K562 (cell line): ENCODE measurements at regions not wholly inside any gene's neighbourhood (a gene's known extent, or its start where the extent isn't known, plus 50 kb on each side); places are given as distances from the start of the nearest gene placed in this dataset.

Experiments used
- ATAC-seq: fragments of 200-7000 bp; cut with Tn5 transposase; 3 replicates; pipeline ENCODE4 v1.9.1; 2020; ENCODE audit warnings: moderate library complexity
- BruUV-seq: library from RNA; stranded (reverse); fragments of 400-500 nt; replicated peaks from 2 replicates; lab custom pipeline; 2021; lab: Mats Ljungman, UMichigan
- CTCF ChIA-PET: fragments of 300-600 bp; formaldehyde crosslinking; extraction: SDS; loops from one replicate; lab custom pipeline; 2021; ENCODE audit warnings: low intra/inter-chr PET ratio; lab: Yijun Ruan, JAX
- POLR2A ChIA-PET: fragments of 300-600, 350-650 bp; sonication (Branson Sonifier 250); formaldehyde crosslinking; extraction: SDS; loops from one replicate; lab custom pipeline; 2021; ENCODE audit warnings: antibody characterized with exemption, inconsistent platforms; lab: Yijun Ruan, JAX
- DNase-seq, 4 experiments: peaks; one replicate each; pipeline versions ENCODE4 v3.0.0 to v3.0.0-alpha.2; 2011 to 2018; ENCODE audit warnings: low spot score in 3 of 4, mixed read lengths in 3 of 4; ENCODE audit errors: extremely low read depth in 1 of 4
- FAIRE-seq: peaks from 2 replicates; lab custom pipeline; 2011; peaks lifted over from hg19 to GRCh38; lab: Jason Lieb, UNC
- H2AFZ ChIP-seq: 2 replicates; pipeline ENCODE4 v1.6.0; 2011; ENCODE audit warnings: low read depth, low read length, control low read depth, inconsistent platforms
- H3K27ac ChIP-seq: fragments of 200-600 bp; 3 replicates; pipeline ENCODE4 v1.8.0; 2011; ENCODE audit warnings: low read depth, mild to moderate bottlenecking, control low read depth, inconsistent platforms, low read length, moderate library complexity, mixed read lengths; ENCODE audit errors: extremely low read depth
- H3K27me3 ChIP-seq, 2 experiments: fragments of 300-600 bp in 1 of 2; 2 replicates in 1 of 2; 3 replicates in 1 of 2; pipeline versions ENCODE4 v1.6.0 to v1.8.0; 2011; ENCODE audit warnings: inconsistent platforms in 2 of 2, low read length in 2 of 2, mild to moderate bottlenecking in 1 of 2, mixed read lengths in 1 of 2, moderate library complexity in 1 of 2; ENCODE audit not compliant: control insufficient read depth in 2 of 2, insufficient read depth in 2 of 2
- H3K36me3 ChIP-seq: fragments of 300-600 bp; 3 replicates; pipeline ENCODE4 v1.8.0; 2011; ENCODE audit warnings: mild to moderate bottlenecking, low read length, inconsistent platforms; ENCODE audit not compliant: control insufficient read depth, insufficient read depth
- H3K4me1 ChIP-seq, 2 experiments: fragments of 200-600 bp in 1 of 2; replicated peaks in 1 of 2; 2 replicates in 1 of 2; 3 replicates in 1 of 2; pipeline versions ENCODE4 v1.5.1 to v1.8.0; 2011; ENCODE audit warnings: inconsistent platforms in 2 of 2, low read length in 2 of 2, mild to moderate bottlenecking in 1 of 2, mixed read lengths in 1 of 2, moderate library complexity in 1 of 2; ENCODE audit not compliant: control insufficient read depth in 2 of 2, insufficient read depth in 2 of 2
- H3K4me2 ChIP-seq: 2 replicates; pipeline ENCODE4 v1.6.1; 2011; ENCODE audit warnings: low read length, control low read depth, inconsistent platforms, mixed read lengths; ENCODE audit not compliant: insufficient read depth
- H3K4me3 ChIP-seq: fragments of 200-600 bp; sonication (generic), shearing (Covaris generic); 2 replicates; pipeline ENCODE4 v1.5.1; 2016; ENCODE audit warnings: control low read depth, inconsistent platforms
- H3K79me2 ChIP-seq: fragments of 200-600 bp; 3 replicates; pipeline ENCODE4 v1.8.0; 2011; ENCODE audit warnings: low read length, inconsistent platforms; ENCODE audit not compliant: control insufficient read depth, insufficient read depth
- H3K9ac ChIP-seq, 2 experiments: 2 replicates each; pipeline versions ENCODE4 v1.6.0 to v1.6.1; 2011; ENCODE audit warnings: low read depth in 2 of 2, low read length in 2 of 2, control low read depth in 1 of 2, inconsistent platforms in 1 of 2, mild to moderate bottlenecking in 1 of 2, mixed read lengths in 1 of 2; ENCODE audit not compliant: insufficient read depth in 1 of 2
- H3K9me1 ChIP-seq: one replicate; pipeline ENCODE4 v1.6.0; 2011; ENCODE audit warnings: inconsistent platforms, mild to moderate bottlenecking, low read length, moderate library complexity; ENCODE audit not compliant: control insufficient read depth, insufficient read depth
- H3K9me3 ChIP-seq: replicated peaks from 2 replicates; pipeline ENCODE4 v1.5.1; 2011; ENCODE audit warnings: low read depth, low read length, inconsistent platforms; ENCODE audit not compliant: control insufficient read depth, insufficient read depth
- H4K20me1 ChIP-seq: replicated peaks from 2 replicates; pipeline ENCODE4 v1.6.1; 2011; ENCODE audit warnings: low read length, inconsistent platforms, mixed read lengths; ENCODE audit not compliant: control insufficient read depth, insufficient read depth
- DDX20 ChIP-seq: fragments of 450-650 bp; IDR thresholded peaks from 2 replicates; pipeline ENCODE4 v1.6.1; 2016; ENCODE audit warnings: missing genetic modification characterization, low read depth, mild to moderate bottlenecking, missing compliant biosample characterization, moderate library complexity
- DPF2 ChIP-seq: fragments of 450-650 bp; IDR thresholded peaks from 2 replicates; pipeline ENCODE4 v1.6.1; 2016
- ETV6 ChIP-seq, 3 experiments: fragments of 150-350 bp in 1 of 3; sonication (generic) in 1 of 3; formaldehyde crosslinking in 1 of 3; IDR thresholded peaks; 2 replicates each; pipeline versions ENCODE4 v1.6.1 to v1.8.0; 2014 to 2022; ENCODE audit warnings: borderline replicate concordance in 2 of 3, low read depth in 2 of 3, antibody characterized with exemption in 1 of 3, low read length in 1 of 3, mild to moderate bottlenecking in 1 of 3, missing genetic modification reagents in 1 of 3
- HCFC1 ChIP-seq: IDR thresholded peaks from 2 replicates; pipeline ENCODE4 v1.6.1; 2012; ENCODE audit warnings: low read depth, low read length, improper control_type of control experiment
- NCOA1 ChIP-seq: fragments of 450-650 bp; IDR thresholded peaks from 2 replicates; pipeline ENCODE4 v1.6.1; 2016; ENCODE audit warnings: low read depth
- NFE2L1 ChIP-seq: fragments of 450-650 bp; IDR thresholded peaks from 2 replicates; pipeline ENCODE4 v1.6.1; 2016; ENCODE audit warnings: missing genetic modification characterization, low read depth, mild to moderate bottlenecking, missing compliant biosample characterization, moderate library complexity, borderline replicate concordance
- RBM39 ChIP-seq: fragments of 200-400 bp; formaldehyde crosslinking; optimal IDR thresholded peaks from 2 replicates; pipeline ENCODE3; 2018; ENCODE audit warnings: low read depth, low read length
- SMAD3 ChIP-seq: fragments of 450-650 bp; formaldehyde crosslinking; conservative IDR thresholded peaks from 2 replicates; pipeline ENCODE4 v1.4.0; 2020; ENCODE audit warnings: mild to moderate bottlenecking
- U2AF1 ChIP-seq: fragments of 200-400 bp; formaldehyde crosslinking; optimal IDR thresholded peaks from 2 replicates; pipeline ENCODE3; 2017; ENCODE audit warnings: mild to moderate bottlenecking, low read depth, low read length, moderate library complexity
- ZBTB12 ChIP-seq: fragments of 250-450 bp; sonication (Bioruptor Pico); IDR thresholded peaks from 2 replicates; pipeline ENCODE4 v1.4.0; 2020
- ZNF140 ChIP-seq: fragments of 250-450 bp; sonication (Bioruptor Pico); IDR thresholded peaks from 2 replicates; pipeline ENCODE4 v1.8.0; 2021; ENCODE audit warnings: moderate library complexity, mild to moderate bottlenecking, inconsistent platforms
- ZNF512 ChIP-seq: IDR thresholded peaks from 2 replicates; pipeline ENCODE4 v1.6.1; 2016; ENCODE audit warnings: missing genetic modification characterization, missing compliant biosample characterization
- ZNF561 ChIP-seq: fragments of 450-650 bp; formaldehyde crosslinking; conservative IDR thresholded peaks from 2 replicates; pipeline ENCODE4 v1.4.0; 2020; ENCODE audit warnings: mild to moderate bottlenecking, moderate library complexity
- ZNF695 ChIP-seq: fragments of 450-650 bp; formaldehyde crosslinking; IDR thresholded peaks from 2 replicates; pipeline ENCODE4 v1.4.0; 2020; ENCODE audit warnings: mild to moderate bottlenecking, moderate library complexity
- ZNF766 ChIP-seq: fragments of 200-800 bp; sonication (Bioruptor generic); conservative IDR thresholded peaks from 2 replicates; pipeline ENCODE4 v1.6.1; 2016; ENCODE audit warnings: missing genetic modification characterization, missing compliant biosample characterization
- WGBS: fragments of 100-300 bp; shearing (Covaris generic); methylation state at CpG from one replicate; pipeline ENCODE4 v1.1.6; 2016; ENCODE audit warnings: low coverage, mixed read lengths; ENCODE audit not compliant: insufficient coverage; ENCODE audit errors: missing lambda C conversion rate; 5-methylcytosine and 5-hydroxymethylcytosine counted together
- in situ Hi-C: fragments of 300-500 bp; cut with MboI; formaldehyde crosslinking; loops from 4 replicates; pipeline ENCODE4 v1.15.0; 2018; ENCODE audit warnings: inconsistent platforms, mixed read lengths
- intact Hi-C: fragments of 100-400 bp; cut with micrococcal nuclease; formaldehyde crosslinking; loops from 2 replicates; pipeline ENCODE4 v1.14.2; 2022
- TF ChIP-seq, protein P1 (sequence below): fragments of 250-450 bp; sonication (Bioruptor Pico); IDR thresholded peaks from 2 replicates; pipeline ENCODE4 v1.5.0; 2021
- TF ChIP-seq, protein P2 (sequence below): fragments of 200-400 bp; formaldehyde crosslinking; IDR thresholded peaks from 2 replicates; pipeline ENCODE4 v1.6.1; 2017; ENCODE audit warnings: mild to moderate bottlenecking, low read depth, low read length, moderate library complexity

DNA sequence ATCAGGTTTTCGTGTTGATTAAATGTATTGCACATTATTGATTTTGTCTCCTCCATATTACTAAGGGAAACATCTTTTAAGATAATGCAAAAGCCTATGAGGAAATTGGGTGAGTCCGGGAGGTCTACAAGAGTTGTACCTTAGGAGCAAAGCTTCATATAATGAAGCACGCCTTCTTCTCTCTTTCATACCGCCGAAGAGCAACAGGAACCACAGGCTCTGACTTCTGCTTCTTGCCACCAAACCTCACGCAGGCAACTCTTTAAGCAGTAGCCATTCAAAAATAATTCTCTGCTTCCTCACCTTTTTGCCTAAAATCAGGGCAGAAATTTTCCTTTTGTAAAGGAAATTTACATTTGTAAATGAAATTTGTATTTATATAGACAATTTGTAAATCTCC lies 139.6 kb downstream of the SPRY1 start:
- BruUV-seq = no TSS peak
- no peaks in the 10 kb centered on the region for H3K79me2 ChIP-seq
- H3K27ac ChIP-seq = no peak overlapping the region
- WGBS = 5% methylated on average over 6 of the region's 6 CpGs
- H3K9me1 ChIP-seq = no peaks in the 10 kb centered on the region
- H3K9ac ChIP-seq = no peak overlapping the region
- TF ChIP-seq NCOA1 (no peak), HCFC1 (no peak), ZNF512 (tag) (no peak), ZNF561 (no peak), DDX20 (no peak), ZBTB12 (no peak), SMAD3 (no peak), ZNF695 (no peak), NFE2L1 (tag) (no peak), U2AF1 (no peak), RBM39 (no peak), ZNF766 (no peak), DPF2 (no peak), ETV6 (IDR thresholded peaks at IDR 0.05; ENCODE audit: borderline replicate concordance in 1 of 2, low read depth in 2 of 2, low read length in 1 of 2) (no peak), ETV6 (CRISPR knock-in tag; IDR thresholded peaks at IDR 0.05; ENCODE audit: borderline replicate concordance) (no peak), ZNF140 (CRISPR knock-in tag) (no peak)
- TF ChIP-seq, protein P1, sequence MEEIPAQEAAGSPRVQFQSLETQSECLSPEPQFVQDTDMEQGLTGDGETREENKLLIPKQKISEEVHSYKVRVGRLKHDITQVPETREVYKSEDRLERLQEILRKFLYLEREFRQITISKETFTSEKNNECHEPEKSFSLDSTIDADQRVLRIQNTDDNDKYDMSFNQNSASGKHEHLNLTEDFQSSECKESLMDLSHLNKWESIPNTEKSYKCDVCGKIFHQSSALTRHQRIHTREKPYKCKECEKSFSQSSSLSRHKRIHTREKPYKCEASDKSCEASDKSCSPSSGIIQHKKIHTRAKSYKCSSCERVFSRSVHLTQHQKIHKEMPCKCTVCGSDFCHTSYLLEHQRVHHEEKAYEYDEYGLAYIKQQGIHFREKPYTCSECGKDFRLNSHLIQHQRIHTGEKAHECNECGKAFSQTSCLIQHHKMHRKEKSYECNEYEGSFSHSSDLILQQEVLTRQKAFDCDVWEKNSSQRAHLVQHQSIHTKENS = no peak
- TF ChIP-seq, protein P2, sequence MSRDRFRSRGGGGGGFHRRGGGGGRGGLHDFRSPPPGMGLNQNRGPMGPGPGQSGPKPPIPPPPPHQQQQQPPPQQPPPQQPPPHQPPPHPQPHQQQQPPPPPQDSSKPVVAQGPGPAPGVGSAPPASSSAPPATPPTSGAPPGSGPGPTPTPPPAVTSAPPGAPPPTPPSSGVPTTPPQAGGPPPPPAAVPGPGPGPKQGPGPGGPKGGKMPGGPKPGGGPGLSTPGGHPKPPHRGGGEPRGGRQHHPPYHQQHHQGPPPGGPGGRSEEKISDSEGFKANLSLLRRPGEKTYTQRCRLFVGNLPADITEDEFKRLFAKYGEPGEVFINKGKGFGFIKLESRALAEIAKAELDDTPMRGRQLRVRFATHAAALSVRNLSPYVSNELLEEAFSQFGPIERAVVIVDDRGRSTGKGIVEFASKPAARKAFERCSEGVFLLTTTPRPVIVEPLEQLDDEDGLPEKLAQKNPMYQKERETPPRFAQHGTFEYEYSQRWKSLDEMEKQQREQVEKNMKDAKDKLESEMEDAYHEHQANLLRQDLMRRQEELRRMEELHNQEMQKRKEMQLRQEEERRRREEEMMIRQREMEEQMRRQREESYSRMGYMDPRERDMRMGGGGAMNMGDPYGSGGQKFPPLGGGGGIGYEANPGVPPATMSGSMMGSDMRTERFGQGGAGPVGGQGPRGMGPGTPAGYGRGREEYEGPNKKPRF = no peak
- ChIA-PET POLR2A (no interaction called here), CTCF (no interaction called here)
- intact Hi-C loops = no loop called here
- H3K4me1 ChIP-seq = no peaks in the 10 kb centered on the region; a peak in 1 of 5 replicates
- no peaks in the 10 kb centered on the region for H4K20me1 ChIP-seq
- no peak overlapping the region for H3K4me3 ChIP-seq
- H3K27me3 ChIP-seq = no peaks in the 10 kb centered on the region
- peaks cover 3% of the 10 kb centered on the region for H3K9me3 ChIP-seq
- in situ Hi-C loops = no loop called here
- DNase-seq = no peak
- no peak for ATAC-seq
- no peak overlapping the region for H3K4me2 ChIP-seq
- no peaks in the 10 kb centered on the region for H3K36me3 ChIP-seq
- FAIRE-seq = no peak
- H2AFZ ChIP-seq = 0 out of 2 replicates have a peak overlapping the region, but pooled peaks have one; percentile 4
